Fibroblast of skin of back (primary cell): ENCODE measurements at regions not wholly inside any gene's neighbourhood (a gene's known extent, or its start where the extent isn't known, plus 50 kb on each side); places are given as distances from the start of the nearest gene placed in this dataset.
A peak's percentile ranks its signal among the peaks of the same experiment; 100 is the strongest.
"Not testable (repeated sequence)": the region's sequence is repeated elsewhere in the genome, so short reads cannot be mapped to it uniquely, and the experiment has no call there.

Experiments
- DNase-seq: peaks from one replicate; pipeline ENCODE4 v3.0.0-alpha.2; 2013

DNA sequence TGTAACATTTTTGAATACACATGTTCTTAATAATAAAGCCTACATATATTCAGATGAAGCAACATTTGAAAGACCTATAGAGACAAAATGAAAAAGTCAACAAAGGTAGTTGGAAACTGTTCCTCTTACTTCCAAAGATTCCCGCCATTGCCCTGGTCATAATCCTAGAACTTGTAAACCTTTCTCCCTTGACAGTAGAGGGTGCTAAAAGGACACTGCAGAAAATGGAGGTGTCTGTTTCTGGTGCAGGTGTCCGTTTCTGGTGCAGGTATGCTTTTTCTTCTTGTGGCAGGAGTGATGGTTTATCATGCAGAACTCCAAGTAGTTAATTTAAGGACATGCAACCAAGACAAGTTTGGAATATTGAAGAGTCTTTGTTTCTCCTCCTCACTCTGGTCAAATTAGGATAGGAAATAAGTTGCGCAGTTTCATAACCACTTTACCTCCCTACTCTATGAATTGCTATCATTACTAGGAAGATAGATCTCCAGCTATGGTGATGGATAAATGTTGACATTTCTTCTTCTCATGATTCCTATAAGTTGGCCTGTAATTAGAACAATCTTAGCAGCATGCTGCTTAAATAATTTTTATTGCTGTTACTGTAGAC is 56.0 kb upstream of the FAM174A start:
- peak; percentile 7 for DNase-seq

DNA sequence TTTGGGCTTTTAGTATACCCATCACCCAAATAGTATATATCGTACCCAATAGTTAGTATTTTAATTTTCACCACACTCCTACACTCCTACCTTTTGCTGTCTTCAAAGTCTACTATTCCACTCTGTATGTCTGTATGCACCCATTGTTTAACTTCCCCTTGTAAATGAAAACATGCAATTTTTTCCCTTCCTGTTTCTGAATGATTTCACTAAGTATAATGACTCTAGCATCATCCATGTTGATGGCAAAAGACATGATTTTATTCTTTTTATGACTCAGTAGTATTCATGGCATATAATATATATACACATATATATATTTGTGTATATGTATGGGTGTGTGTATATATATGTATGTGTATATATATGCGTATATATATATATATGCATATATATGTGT is 63.1 kb upstream of the FAM174A start:
- DNase-seq = no peak

DNA sequence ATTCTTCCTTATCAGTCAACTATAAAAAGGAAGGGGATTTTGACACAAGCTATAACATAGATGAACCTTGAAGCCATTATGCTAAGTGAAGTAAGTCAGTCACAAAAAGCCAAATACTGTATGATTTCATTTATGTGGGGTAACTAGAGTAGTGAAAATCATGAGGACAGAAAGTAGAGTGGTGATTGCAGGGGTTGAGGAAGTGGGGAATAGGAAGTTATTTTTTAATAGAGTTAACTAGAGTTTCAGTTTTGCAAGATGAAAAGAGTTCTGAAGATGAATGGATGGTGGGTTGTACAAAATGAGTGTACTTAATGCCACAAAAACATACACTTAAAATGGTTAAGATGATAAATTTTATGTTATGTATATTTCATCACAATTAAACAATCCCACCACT is 65.4 kb upstream of the FAM174A start:
- DNase-seq = no peak

DNA sequence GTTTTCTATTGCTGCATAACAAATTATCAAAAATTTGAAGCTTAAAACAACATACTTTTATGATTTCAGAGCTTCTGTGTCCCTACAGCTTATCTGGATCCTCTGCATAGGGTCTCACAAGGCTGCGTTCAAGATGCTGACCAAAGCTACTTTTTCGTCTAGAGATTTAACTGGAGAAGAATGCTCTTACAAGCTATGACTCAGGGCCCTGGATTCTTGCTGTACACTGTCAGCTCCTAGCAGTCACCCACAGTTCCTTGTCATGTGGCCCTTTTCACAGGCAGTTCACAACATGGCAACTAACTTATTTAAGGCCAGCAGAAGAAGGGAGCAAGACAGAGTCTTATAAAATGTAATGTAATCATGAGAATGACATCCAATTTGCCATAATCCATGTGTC is 70.8 kb upstream of the FAM174A start:
- peak; percentile 71 for DNase-seq

DNA sequence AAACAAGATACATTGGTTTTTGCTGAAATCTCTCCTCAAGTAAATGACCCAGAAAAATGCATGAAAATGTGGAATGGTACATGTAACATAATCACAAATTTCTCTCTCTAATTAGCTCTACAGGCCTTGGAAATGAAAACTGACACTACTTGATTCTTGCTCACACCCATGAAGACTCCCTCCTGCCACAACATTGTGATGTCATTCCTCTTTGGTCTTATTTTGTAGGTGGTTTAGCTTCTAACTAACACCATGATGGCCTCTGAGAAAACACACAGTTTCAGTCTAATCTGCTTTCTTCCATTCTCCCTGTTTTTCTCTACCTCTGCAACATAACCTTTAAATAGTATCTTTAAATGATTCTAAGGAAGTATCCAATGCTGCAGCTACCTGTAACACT is 78.6 kb upstream of the FAM174A start:
- DNase-seq = no peak

DNA sequence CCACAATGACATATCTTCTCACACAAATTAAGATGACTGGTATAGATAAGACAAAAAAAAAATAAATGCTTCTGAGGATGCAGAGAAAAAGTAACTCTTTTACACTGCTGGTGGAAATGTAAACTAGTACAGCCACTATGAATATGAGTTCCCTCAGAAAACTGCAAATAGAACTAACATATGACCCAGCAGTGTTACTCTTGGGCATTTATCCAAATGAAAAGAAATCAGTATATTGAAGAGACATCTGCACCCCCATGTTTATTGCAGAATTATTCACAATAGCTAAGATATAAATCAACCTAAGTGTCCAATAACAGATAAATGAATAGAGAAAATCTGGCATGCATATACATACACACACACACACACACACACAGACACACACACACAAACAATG is 83.0 kb upstream of the FAM174A start:
- no peak for DNase-seq

DNA sequence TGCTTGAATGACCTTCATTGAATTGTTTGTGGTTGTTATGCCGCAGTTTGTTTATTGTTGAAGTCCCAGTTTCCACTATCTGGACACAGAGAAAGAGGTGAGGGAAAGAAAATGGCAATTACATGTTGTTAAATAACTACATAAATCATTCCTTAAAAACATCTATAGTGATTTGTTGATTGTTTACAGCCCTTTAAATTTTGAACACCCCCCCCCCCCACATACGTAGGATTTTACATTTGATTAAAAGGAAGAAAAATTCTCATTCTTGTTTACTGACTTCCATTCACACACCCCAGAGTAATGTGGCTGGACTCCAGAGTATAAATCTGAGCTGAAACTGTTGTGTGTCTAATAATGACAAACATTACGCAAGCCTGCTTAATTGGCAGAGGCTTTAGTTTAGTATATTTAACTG is 87.1 kb upstream of the FAM174A start:
- DNase-seq = no peak

DNA sequence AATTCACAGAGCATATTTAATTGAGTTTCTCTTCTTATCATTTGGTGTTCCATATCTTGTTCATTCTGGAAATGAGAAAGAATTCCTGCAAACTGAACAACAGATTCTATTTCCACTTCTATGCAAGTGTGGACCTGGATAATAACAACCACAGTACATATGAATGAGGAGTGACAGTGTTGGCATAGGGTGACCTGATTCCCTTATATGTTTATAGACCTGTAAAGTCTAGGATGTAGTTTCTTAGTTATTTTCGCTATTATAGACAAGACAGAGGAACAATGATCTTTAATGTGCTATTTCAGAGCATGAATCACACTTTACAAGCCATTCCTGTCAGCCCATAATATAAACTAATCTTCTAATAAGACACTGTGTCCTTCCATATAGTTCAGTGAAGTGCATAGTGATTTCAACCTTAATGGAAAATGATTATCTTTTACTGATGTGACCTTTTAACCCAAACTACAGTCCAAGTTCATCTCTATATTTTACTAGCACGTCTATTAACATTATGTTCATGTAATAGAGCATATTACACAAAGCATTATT is 88.2 kb upstream of the FAM174A start:
- no peak for DNase-seq

DNA sequence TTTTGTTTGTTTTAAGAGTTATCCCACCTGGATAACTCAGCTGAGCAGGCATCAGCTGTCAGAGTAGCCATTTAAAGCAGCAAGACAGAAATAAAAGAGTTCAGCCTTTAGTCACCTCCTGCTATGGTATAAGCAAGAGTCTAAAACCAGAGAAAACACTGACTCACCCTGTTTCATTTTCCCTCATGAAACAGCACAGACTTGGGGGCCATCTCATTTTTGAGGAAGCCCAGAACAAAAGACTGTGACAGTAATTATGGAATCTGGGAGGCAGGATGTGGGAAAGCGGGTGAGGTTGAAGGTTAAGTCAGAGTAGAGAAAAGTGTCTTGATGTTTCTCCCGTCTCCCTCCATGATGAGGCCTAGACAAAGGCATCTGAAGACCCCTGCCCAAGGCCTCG is 90.2 kb upstream of the FAM174A start:
- peak; percentile 33 for DNase-seq

DNA sequence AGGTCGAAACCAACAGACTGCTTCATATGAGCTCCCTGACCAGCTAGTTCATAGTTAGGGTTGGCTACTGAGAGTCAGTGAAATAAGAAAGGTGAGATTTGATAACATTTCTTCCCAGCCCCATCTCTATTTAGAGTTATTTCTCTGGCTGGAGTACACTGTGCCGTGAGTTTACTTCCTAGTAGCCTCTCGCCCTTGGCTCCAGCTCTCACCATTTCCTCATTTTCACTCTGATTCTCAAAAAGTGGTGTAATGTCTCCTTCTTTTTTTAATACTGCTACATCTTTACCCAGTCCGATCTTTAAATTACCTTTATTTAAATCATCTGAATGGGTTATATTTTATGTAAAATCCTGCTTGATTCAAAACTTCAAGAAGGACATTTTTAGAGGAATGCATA is 100.4 kb upstream of the FAM174A start:
- no peak for DNase-seq

DNA sequence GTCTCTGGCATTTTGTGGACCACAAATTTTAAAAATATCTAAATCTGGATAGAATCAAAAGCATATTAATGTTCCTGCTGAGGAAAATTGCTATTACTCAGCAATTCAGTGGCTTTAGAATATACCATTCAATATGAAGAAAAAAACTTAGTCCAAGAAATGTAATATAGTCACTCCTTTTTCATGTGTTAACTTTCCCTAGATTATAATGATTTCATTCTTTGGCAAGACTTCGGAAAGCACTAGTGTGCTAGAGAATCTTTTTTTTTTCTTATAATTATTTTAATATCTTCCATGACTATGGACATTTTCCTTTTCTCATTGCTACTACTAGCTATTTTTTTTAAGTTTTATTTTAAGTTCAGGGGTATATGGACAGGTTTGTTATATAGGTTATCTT is 102.4 kb upstream of the FAM174A start:
- DNase-seq = no peak

DNA sequence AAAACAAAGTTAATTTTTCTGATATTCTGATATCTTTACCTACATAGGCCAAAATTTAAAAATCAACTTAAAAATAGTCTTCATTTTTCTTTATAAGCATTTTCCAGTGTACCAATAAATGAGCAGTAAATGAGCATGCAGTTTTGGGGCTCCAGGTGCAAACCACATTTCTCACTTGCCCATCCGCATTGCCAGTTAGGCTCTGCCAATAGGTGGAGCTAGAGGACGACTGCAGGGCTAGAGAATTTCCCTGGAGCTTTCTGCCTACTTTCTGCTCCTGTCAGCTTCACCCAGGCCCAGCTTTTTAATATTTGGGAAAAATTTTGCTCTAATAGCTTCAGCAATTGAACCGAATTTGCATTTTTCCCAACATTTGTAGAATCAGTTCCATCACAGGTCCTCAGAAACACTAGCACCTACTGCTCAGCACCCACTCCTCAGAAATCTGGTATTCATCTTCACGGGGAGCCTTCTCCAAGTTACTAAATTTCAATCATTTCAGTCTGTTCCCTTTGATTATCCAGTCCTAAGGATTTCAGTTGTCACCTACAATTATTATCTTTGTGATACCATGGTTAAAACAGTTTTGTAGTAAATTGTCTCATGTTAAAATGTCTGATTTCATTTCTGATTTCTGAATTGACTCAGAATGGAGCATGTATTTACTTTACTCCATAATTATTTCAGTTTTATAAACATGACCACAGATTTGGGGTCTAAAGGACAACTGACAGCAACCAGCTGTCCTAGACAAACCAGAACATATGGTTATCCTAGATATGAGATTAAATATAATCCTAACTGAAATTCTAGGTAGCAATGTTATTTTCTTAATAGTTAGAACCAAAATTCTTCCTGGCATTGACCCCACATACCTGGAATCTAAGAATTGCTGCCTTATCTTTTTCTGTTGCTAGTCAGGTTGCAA is 104.6 kb upstream of the FAM174A start:
- DNase-seq = peak; percentile 32

DNA sequence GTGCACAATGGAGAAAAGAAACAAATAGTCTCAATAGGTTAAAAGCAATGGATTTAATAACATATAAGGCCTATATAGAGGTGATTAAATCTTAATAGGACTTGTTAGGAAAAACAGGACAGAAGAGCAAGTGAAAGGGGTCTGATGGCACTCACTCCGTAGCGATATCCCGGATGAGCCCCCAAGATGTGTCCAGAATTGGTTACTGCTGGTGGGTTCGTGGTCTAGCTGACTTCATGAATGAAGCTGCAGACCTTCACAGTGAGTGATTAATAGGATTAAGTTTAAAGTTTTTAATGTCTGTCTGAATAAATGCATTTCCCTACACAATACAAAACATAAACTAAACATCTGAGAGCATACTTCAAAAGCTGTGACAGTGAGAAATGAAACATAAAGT is 110.4 kb upstream of the FAM174A start:
- no peak for DNase-seq

DNA sequence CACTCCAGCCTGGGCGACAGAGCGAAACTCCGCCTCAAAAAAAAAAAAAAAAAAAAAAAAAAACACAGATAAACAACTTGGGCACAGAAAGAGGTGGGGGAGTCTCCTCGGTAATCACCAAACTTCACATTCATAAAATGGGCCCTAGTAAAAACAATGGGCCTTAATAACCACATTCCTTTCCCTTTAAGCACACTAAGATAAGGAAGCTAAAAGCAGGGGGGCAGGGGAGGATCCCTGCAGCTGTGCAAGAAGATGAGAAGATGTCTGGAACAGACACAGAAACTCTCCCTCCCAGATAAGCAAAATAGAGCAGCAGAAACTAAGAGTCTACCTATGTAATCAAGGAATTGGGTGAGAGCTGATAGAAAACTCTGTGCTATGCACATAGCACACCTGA is 111.2 kb upstream of the FAM174A start:
- peak; percentile 37 for DNase-seq

DNA sequence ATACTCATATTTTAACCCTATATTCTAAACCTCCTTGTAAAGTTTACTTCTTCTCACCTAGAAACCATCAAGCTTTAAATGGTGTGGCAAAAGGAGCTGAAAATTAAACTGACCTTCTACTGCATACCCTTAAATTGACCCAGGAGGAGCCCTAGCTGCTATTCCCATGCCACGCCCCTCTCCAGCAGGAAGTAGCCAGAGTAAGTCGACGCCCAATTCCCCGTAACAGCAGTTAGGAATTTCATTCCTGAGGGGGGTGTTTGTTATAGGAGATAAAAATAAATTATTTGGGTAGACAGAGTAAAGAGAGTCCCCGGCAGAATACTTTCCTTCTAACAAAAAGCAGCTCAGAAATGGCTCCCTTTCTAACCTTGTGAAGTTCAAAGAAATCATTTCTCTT is 111.8 kb upstream of the FAM174A start:
- DNase-seq = peak; percentile 21

DNA sequence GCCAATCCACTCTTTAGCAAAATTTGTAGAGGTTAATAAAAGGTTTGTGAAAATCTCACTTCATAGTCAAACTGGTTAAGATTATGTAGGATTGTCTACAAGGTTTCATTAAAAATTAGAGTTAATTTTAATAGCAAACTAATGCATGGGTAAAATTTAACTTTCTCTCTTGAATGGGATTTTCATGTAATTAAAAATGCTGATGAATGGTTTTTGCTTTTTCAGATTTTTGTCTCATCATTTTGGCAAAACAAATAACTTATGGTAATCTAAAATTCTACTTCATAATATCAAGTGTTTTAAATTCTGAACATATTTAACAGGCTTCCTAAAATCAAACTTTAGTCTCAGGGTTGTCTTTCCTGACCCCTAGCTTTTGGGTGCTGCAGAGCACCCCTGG is 113.8 kb upstream of the FAM174A start:
- DNase-seq = no peak

DNA sequence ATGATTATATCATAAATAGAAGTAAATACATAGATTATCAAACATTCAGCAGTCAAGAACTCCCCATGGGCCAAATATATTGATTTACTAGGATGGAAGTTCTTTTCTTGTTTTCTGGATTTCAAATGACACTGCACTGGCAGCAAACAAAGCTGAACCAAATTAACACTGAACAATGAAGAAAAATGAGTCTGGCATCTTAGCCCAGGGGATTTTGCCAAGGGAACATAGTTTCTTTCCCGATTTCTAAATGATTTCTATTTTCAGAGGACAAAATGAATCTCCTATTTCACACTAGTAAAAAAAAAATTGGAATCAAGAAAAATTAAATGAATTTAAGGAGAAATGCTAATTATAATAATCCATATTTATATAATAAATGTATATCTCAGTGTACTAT is 116.9 kb upstream of the FAM174A start:
- no peak for DNase-seq

DNA sequence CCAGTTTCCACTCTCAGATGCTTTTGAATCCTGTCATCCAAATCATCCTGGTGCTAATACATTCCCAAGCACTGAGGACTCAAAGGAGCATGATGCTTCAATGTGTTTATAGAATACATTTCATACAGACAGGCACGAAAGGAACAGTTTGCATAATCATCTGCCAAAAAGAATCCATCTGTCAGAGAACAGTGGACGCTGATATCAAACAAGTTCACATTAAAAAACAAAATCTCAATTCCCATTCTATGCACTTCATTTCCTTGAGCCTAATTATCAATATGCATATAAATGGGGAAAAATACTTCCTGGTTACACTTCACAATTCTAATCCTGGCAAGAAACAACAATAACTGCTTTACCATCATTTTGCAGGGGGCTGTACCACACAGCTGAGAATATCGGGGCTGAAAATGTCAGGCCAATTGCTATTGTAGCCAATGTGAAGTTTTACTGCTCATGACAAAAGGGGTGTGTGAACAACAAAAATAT is 125.5 kb upstream of the FAM174A start:
- DNase-seq = peak; percentile 5

DNA sequence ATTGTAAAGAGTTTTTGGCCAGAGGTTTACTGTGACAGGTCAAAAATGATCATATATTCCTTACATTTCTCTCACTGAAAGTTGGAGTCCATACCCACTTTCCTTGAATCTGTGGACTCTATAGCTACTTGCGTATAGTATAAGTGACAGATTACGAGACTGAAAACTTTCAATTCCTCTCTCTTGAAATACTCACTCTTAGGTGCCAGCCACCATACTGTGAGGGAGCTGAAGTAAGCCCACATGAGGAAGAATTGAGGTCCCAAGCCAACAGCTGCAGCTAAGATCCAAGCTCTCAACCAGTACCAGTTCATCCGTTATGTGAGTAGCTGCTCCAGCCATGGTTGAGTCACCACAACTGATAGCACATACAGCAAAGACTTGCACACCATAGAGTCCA is 128.1 kb upstream of the FAM174A start:
- DNase-seq = no peak

DNA sequence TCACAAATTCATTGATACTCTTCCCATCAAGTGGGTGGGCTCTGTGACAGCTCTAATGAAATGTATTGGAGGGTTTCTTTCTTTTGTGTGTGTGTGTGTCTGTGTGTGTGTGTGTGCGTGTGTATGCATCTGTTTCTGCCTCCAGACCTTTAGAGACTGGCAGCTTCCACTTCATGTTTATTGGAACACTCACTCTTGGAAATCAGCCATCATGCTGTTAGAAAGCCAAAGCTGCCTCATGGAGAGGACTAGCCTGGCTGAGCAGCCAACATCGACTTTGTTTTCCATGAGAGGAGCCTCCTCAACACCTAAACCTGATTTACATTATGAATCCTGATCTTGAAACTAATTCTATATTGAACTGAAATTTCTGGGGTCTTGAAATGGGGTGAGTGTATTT is 128.5 kb upstream of the FAM174A start:
- no peak for DNase-seq

DNA sequence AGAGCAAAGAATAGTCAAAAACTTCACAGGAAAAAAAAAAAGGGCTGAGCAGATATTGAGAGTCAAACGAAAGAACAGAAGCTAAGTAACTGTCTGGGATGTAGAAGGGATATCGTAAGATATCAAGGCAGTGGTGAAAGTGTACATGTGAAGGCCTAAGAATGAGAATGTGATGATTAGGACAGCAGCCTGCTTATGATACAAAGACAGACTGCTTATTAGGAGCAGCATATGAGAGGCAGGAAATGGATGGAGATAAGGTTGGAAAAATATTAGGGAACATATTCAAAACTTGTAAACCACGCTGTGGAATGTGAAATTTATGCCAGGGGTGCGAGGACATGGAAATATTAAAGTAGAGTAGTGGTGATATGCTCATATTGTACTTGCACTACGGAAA is 133.1 kb upstream of the FAM174A start:
- DNase-seq = no peak

DNA sequence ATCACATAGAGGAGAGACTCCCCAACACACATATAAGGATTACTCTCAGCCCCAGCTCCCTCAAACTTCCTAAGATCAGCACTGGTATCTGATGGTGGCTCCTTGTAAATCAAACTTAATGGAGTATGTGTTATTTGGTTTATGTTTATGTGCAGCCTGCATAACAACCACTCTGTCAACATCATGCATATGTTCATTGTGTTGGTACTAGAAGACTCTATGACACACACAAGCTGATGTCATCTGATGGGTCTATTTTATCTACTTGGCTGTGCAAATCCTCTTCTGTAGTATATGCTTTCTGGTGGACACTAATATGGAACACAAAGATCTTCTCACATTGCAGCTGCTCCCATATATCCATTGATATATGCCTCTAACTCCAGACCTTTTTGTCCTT is 134.0 kb upstream of the FAM174A start:
- DNase-seq = no peak

DNA sequence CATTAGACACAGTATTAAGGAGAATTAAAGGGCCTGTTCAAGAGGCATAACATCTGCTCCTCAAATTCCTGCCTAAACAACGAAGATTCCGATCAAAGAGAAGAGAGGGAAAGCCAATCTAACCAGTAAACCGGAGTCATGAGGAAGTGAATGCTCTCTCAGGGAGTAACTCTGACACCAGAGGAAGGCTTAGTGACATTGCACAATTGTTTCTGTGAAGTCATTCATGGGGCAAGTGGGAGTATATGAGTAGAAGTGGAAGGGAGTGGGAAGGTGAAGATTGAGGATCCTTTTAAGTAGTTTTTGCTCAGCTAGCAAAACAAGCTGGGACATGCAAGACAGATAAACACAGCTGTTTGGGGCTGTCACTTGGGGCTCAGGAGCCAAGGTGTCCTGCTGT is 136.4 kb upstream of the FAM174A start:
- DNase-seq = not testable (repeated sequence)
